IPS DF 19.7 (cell line): ENCODE measurements at regions not wholly inside any gene's neighbourhood (a gene's known extent, or its start where the extent isn't known, plus 50 kb on each side); places are given as distances from the start of the nearest gene placed in this dataset.

ENCODE experiments used
- DNase-seq: peaks from one replicate; pipeline ENCODE4 v3.0.0-alpha.2; 2013; ENCODE audit warnings: low read depth, low spot score

- no peak for DNase-seq
Measured at GRCh38 chr20:61045091-61045490, 207.0 kb upstream of the CDH4 start.

GRCh38 chr20:61045876-61046585, 206.0 kb upstream of the CDH4 start:
- DNase-seq = no peak

- DNase-seq = no peak
Measured at GRCh38 chr20:61046721-61047351, 205.2 kb upstream of the CDH4 start.

- no peak for DNase-seq
Measured at GRCh38 chr20:61047515-61047914, 204.5 kb upstream of the CDH4 start.

- DNase-seq = no peak
Measured at GRCh38 chr20:61048302-61048701, 203.8 kb upstream of the CDH4 start.

GRCh38 chr20:61049684-61050083, 202.4 kb upstream of the CDH4 start:
- DNase-seq = no peak

GRCh38 chr20:61050336-61050890, 201.6 kb upstream of the CDH4 start:
- no peak for DNase-seq

GRCh38 chr20:61052195-61052750, 199.8 kb upstream of the CDH4 start:
- DNase-seq = no peak

- DNase-seq = no peak
Measured at GRCh38 chr20:61052776-61053442, 199.2 kb upstream of the CDH4 start.

GRCh38 chr20:61053487-61053886, 198.6 kb upstream of the CDH4 start:
- no peak for DNase-seq

- no peak for DNase-seq
Measured at GRCh38 chr20:61053889-61054288, 198.2 kb upstream of the CDH4 start.

GRCh38 chr20:61054411-61054810, 197.7 kb upstream of the CDH4 start:
- DNase-seq = no peak

- DNase-seq = no peak
Measured at GRCh38 chr20:61055180-61056010, 196.7 kb upstream of the CDH4 start.

- DNase-seq = no peak
Measured at GRCh38 chr20:61056116-61056515, 195.9 kb upstream of the CDH4 start.

- DNase-seq = no peak
Measured at GRCh38 chr20:61056627-61057442, 195.2 kb upstream of the CDH4 start.

- no peak for DNase-seq
Measured at GRCh38 chr20:61057443-61058121, 194.5 kb upstream of the CDH4 start.

GRCh38 chr20:61061981-61062380, 190.1 kb upstream of the CDH4 start:
- DNase-seq = no peak

GRCh38 chr20:61065853-61066252, 186.2 kb upstream of the CDH4 start:
- no peak for DNase-seq

- no peak for DNase-seq
Measured at GRCh38 chr20:61066526-61066925, 185.5 kb upstream of the CDH4 start.

- no peak for DNase-seq
Measured at GRCh38 chr20:61067221-61067620, 184.8 kb upstream of the CDH4 start.
